ENCODE measurements at regions not wholly inside any gene's neighbourhood (a gene's known extent, or its start where the extent isn't known, plus 50 kb on each side); places are given as distances from the start of the nearest gene placed in this dataset.

DNA sequence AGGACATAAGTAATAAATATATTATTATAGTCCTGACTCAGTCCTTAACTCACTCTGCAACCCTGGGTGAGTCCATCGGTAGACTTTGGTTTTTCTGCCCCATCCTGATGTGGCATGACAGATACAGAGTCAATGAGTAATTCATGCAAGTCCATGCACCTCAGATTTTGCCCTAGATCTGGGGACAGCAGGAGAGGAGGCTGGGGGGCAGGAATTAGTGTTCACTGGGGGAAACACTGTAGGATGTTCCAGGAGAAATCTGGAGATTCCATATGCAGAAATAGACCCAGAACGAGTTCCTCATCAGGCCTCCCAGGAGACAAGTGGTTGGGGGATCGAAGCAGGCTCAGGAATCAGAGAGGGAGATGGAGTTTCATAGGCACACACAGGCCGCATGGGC lies 150.8 kb downstream of the DICER1 start:
- TF ChIP-seq, protein P1, sequence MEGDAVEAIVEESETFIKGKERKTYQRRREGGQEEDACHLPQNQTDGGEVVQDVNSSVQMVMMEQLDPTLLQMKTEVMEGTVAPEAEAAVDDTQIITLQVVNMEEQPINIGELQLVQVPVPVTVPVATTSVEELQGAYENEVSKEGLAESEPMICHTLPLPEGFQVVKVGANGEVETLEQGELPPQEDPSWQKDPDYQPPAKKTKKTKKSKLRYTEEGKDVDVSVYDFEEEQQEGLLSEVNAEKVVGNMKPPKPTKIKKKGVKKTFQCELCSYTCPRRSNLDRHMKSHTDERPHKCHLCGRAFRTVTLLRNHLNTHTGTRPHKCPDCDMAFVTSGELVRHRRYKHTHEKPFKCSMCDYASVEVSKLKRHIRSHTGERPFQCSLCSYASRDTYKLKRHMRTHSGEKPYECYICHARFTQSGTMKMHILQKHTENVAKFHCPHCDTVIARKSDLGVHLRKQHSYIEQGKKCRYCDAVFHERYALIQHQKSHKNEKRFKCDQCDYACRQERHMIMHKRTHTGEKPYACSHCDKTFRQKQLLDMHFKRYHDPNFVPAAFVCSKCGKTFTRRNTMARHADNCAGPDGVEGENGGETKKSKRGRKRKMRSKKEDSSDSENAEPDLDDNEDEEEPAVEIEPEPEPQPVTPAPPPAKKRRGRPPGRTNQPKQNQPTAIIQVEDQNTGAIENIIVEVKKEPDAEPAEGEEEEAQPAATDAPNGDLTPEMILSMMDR (conservative IDR thresholded peaks at IDR 0.05; ENCODE audit: low read depth in 2 of 2), result no peak
- no peak for TF ChIP-seq ZNF331 (CRISPR knock-in tag; IDR thresholded peaks at IDR 0.05; ENCODE audit: low read depth)
